A673 (cell line): ENCODE measurements at regions not wholly inside any gene's neighbourhood (a gene's known extent, or its start where the extent isn't known, plus 50 kb on each side); places are given as distances from the start of the nearest gene placed in this dataset.

Experiments used
- BruUV-seq: library from RNA; stranded (reverse); fragments of 400-500 nt; replicated peaks from 2 replicates; lab custom pipeline; 2021; lab: Mats Ljungman, UMichigan
- CTCF ChIA-PET: fragments of 300-600 bp; sonication (Branson Sonifier 250); formaldehyde crosslinking; loops from one replicate; lab custom pipeline; 2022; ENCODE audit warnings: antibody characterized with exemption; lab: Charles Lee
- POLR2A ChIA-PET: fragments of 300-600 bp; sonication (Branson Sonifier 250); formaldehyde crosslinking; loops from one replicate; lab custom pipeline; 2022; ENCODE audit warnings: antibody characterized with exemption; ENCODE audit not compliant: low non-redundant PET; lab: Charles Lee
- DNase-seq: peaks from one replicate; pipeline ENCODE4 v3.0.0-alpha.2; 2015; ENCODE audit warnings: low spot score
- H3K27ac ChIP-seq: fragments of 200-600 bp; sonication (generic); 2 replicates; pipeline ENCODE4 v1.5.1; 2016; ENCODE audit warnings: mixed run types, low read depth, mild to moderate bottlenecking, mixed read lengths, antibody characterized with exemption, low read length; ENCODE audit not compliant: poor library complexity, severe bottlenecking
- H3K27me3 ChIP-seq: fragments of 200-600 bp; sonication (generic); replicated peaks from 2 replicates; pipeline ENCODE4 v1.6.1; 2017; ENCODE audit warnings: mixed run types, low read depth, mild to moderate bottlenecking, mixed read lengths, antibody characterized with exemption, low read length; ENCODE audit not compliant: insufficient read depth, poor library complexity
- H3K36me3 ChIP-seq: fragments of 200-600 bp; sonication (generic); 2 replicates; pipeline ENCODE4 v1.6.1; 2016; ENCODE audit warnings: mixed run types, mild to moderate bottlenecking, mixed read lengths, antibody characterized with exemption, low read length; ENCODE audit not compliant: insufficient read depth, poor library complexity, severe bottlenecking
- H3K4me1 ChIP-seq: fragments of 200-600 bp; sonication (generic); 2 replicates; pipeline ENCODE4 v1.6.1; 2017; ENCODE audit warnings: mixed run types, mild to moderate bottlenecking, mixed read lengths, antibody characterized with exemption, low read length; ENCODE audit not compliant: insufficient read depth, poor library complexity, severe bottlenecking
- H3K4me3 ChIP-seq: fragments of 200-600 bp; sonication (generic); 2 replicates; pipeline ENCODE4 v1.5.1; 2016; ENCODE audit warnings: low read depth, mixed run types, mild to moderate bottlenecking, mixed read lengths, low read length; ENCODE audit not compliant: poor library complexity, severe bottlenecking
- H3K9me3 ChIP-seq: fragments of 200-600 bp; sonication (generic); 2 replicates; pipeline ENCODE4 v1.6.1; 2016; ENCODE audit warnings: mixed run types, low read depth, mild to moderate bottlenecking, mixed read lengths, antibody characterized with exemption, low read length; ENCODE audit not compliant: poor library complexity, severe bottlenecking
- CTCF ChIP-seq: fragments of 300-800, 200-600 bp; sonication (generic); conservative IDR thresholded peaks from 2 replicates; pipeline ENCODE4 v1.5.1; 2017; ENCODE audit warnings: low read depth, mild to moderate bottlenecking, antibody characterized with exemption, low read length, moderate library complexity, mixed read lengths
- EZH2 ChIP-seq: fragments of 200-600 bp; sonication (generic); IDR thresholded peaks from 2 replicates; pipeline ENCODE4 v1.6.1; 2017; ENCODE audit warnings: borderline replicate concordance, low read depth, mild to moderate bottlenecking, mixed read lengths, antibody characterized with exemption, low read length; ENCODE audit not compliant: poor library complexity, severe bottlenecking
- intact Hi-C: fragments of 100-400 bp; cut with micrococcal nuclease; formaldehyde crosslinking; loops from one replicate; pipeline ENCODE4 v1.10.0; 2022; ENCODE audit not compliant: unreplicated experiment

DNA sequence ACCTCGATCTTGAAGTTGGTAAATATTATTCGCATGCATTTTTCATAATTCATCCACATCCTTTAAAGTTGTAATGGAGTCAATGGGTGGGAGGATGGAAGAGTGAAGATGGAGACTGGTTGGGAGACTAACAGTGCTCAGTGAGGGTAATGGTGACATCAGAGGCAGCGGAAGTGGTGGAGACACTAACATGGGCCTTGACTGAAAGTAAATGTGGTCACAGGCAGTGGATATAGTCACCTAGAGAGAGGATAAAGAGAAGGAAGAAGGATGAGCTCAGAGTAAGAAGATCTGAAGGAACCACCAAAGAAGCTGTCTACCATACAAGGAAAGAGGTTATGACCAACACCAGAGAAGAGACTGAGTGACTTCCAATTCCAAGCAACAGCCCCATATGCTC is 281.6 kb upstream of the STT3B start:
- intact Hi-C loops, result no loop called here
- H3K27me3 ChIP-seq, result no peaks in the 10 kb centered on the region
- H3K27ac ChIP-seq, result no peak overlapping the region
- TF ChIP-seq CTCF, result no peak
- TF ChIP-seq EZH2, result no peak
- H3K4me3 ChIP-seq, result no peak overlapping the region
- no peaks in the 10 kb centered on the region for H3K9me3 ChIP-seq
- H3K36me3 ChIP-seq, result no peaks in the 10 kb centered on the region
- no peak for DNase-seq
- no TSS peak for BruUV-seq
- POLR2A ChIA-PET, result no interaction called here
- CTCF ChIA-PET, result no interaction called here
- H3K4me1 ChIP-seq, result no peaks in the 10 kb centered on the region

DNA sequence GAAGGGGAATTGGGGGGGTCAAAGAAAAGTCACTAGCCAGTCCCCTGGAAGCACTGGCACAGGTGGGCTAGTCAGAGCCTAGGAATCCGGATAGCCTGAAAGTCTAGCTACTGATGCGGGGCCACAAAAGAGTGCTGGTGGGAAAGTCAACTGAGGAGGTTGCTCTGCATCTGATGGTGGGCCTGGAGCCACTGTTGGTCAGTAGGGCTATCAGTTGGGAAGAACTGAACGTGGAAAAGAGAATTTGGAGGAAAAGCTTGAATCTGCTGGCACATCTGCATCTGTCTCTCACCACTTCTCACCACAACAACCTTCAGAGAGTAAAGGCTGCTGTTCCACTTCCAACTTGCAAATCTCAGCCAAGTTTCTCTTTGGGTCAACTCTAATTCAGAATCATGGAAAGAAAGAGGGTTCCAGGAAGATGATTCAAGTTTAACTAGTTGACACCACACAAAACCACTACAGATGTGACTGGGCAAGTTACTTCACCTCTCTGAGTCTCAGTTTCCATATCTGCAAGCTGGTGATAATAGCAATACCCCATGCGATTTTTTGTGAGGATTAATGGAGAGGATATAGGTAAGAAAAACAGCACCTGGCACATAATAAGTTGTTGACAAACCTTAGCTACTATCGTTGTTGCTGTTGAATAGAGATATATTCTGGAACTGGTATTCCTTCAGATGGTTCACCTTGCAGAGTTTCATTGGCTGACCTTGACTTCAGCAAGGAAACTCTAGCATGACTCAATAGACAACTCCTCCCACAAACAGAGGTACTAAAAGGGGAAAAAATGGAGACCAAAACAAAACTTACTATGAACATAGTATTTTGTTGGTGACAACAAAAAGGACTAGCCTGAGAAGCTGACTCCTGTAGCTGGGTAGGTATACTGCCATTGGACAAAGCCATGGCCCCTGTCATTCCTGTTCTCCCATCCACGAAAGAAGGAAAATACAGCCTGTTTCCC is 280.2 kb upstream of the STT3B start:
- no peak for DNase-seq
- Histone ChIP-seq H3K27me3 (no peaks in the 10 kb centered on the region), H3K4me3 (no peak overlapping the region), H3K27ac (no peak overlapping the region), H3K9me3 (no peaks in the 10 kb centered on the region), H3K4me1 (no peaks in the 10 kb centered on the region), H3K36me3 (no peaks in the 10 kb centered on the region)
- POLR2A ChIA-PET, result no interaction called here
- intact Hi-C loops, result no loop called here
- no peak for TF ChIP-seq CTCF
- TF ChIP-seq EZH2, result no peak
- CTCF ChIA-PET, result no interaction called here
- BruUV-seq, result no TSS peak

GRCh38 chr3:31253782-31254181 is 278.9 kb upstream of the STT3B start:
- Histone ChIP-seq H3K9me3 (no peaks in the 10 kb centered on the region), H3K27me3 (no peaks in the 10 kb centered on the region), H3K4me3 (no peak overlapping the region), H3K4me1 (no peaks in the 10 kb centered on the region), H3K36me3 (no peaks in the 10 kb centered on the region), H3K27ac (no peak overlapping the region)
- BruUV-seq, result no TSS peak
- no peak for DNase-seq
- CTCF ChIA-PET, result no interaction called here
- POLR2A ChIA-PET, result no interaction called here
- intact Hi-C loops, result no loop called here
- TF ChIP-seq EZH2, result no peak
